ENCODE measurements at regions not wholly inside any gene's neighbourhood (a gene's known extent, or its start where the extent isn't known, plus 50 kb on each side); places are given as distances from the start of the nearest gene placed in this dataset.

DNA sequence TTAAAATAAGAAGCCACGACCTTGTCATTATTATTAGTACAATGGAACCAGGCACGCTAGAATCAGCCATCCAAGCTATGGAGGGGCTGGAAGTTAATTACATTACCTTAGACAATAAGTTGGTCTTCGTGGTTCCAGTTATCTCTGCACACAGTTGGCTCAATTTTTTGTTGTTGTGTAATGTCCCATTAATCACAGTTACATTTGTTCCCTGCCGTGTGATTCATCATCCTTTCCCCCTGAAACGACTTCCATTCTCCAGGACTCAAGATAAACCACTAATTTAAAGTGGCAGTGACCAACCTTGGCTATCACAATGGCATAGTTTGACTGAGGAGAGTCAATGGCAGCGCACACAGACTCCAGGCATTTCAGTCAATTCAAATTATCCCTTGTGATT is 905.0 kb downstream of the RAB28 start:
- no peak for DNase-seq (ENCODE audit: low read depth, low spot score)
- H3K4me3 ChIP-seq (ENCODE audit: control insufficient read depth in 2 of 3, extremely low read depth in 1 of 3, insufficient read depth in 2 of 3, low read depth in 1 of 3, low read length in 3 of 3), result no peak overlapping the region
- dilution Hi-C loops (cut with MboI; ENCODE audit: extremely low pct_ligation_motif_present, low sequenced_read_pairs), result no loop called here
- no peak overlapping the region for H3K4me2 ChIP-seq (ENCODE audit: control insufficient read depth, extremely low read depth, insufficient read depth, low read depth, low read length)
- no peaks in the 10 kb centered on the region for H3K9me1 ChIP-seq (ENCODE audit: control insufficient read depth, extremely low read depth, insufficient read depth, low read length)
- no peak overlapping the region for H3K9ac ChIP-seq (ENCODE audit: control insufficient read depth, extremely low read depth, insufficient read depth, low read length)
- no peaks in the 10 kb centered on the region for H3K27me3 ChIP-seq (ENCODE audit: control insufficient read depth, extremely low read depth, insufficient read depth, low read length)
- no peaks in the 10 kb centered on the region for H3K79me2 ChIP-seq (ENCODE audit: control insufficient read depth, insufficient read depth, low read length)
- FAIRE-seq, result no peak
- H3K4me1 ChIP-seq (ENCODE audit: control insufficient read depth, extremely low read depth, insufficient read depth, low read length), result no peaks in the 10 kb centered on the region
- TF ChIP-seq EZH2 (IDR thresholded peaks at IDR 0.05; ENCODE audit: low read length), result no peak
- TF ChIP-seq, protein P1, sequence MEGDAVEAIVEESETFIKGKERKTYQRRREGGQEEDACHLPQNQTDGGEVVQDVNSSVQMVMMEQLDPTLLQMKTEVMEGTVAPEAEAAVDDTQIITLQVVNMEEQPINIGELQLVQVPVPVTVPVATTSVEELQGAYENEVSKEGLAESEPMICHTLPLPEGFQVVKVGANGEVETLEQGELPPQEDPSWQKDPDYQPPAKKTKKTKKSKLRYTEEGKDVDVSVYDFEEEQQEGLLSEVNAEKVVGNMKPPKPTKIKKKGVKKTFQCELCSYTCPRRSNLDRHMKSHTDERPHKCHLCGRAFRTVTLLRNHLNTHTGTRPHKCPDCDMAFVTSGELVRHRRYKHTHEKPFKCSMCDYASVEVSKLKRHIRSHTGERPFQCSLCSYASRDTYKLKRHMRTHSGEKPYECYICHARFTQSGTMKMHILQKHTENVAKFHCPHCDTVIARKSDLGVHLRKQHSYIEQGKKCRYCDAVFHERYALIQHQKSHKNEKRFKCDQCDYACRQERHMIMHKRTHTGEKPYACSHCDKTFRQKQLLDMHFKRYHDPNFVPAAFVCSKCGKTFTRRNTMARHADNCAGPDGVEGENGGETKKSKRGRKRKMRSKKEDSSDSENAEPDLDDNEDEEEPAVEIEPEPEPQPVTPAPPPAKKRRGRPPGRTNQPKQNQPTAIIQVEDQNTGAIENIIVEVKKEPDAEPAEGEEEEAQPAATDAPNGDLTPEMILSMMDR (optimal IDR thresholded peaks at IDR 0.05 in 1 of 3, IDR thresholded peaks at IDR 0.05 in 1 of 3, conservative IDR thresholded peaks at IDR 0.05 in 1 of 3; ENCODE audit: extremely low read depth in 1 of 3, insufficient read depth in 2 of 3, low read length in 3 of 3), result no peak
- H2AFZ ChIP-seq (ENCODE audit: control insufficient read depth, low read length), result no peak overlapping the region
- H4K20me1 ChIP-seq (ENCODE audit: control insufficient read depth, extremely low read depth, insufficient read depth, low read length), result no peaks in the 10 kb centered on the region
- H3K9me3 ChIP-seq (ENCODE audit: control insufficient read depth, low read depth, low read length), result no peaks in the 10 kb centered on the region
- no peak overlapping the region for H3K27ac ChIP-seq (ENCODE audit: control insufficient read depth, insufficient read depth, low read length)
- no peaks in the 10 kb centered on the region for H3K36me3 ChIP-seq (ENCODE audit: control insufficient read depth in 2 of 2, extremely low read depth in 1 of 2, insufficient read depth in 2 of 2, low read length in 2 of 2)

DNA sequence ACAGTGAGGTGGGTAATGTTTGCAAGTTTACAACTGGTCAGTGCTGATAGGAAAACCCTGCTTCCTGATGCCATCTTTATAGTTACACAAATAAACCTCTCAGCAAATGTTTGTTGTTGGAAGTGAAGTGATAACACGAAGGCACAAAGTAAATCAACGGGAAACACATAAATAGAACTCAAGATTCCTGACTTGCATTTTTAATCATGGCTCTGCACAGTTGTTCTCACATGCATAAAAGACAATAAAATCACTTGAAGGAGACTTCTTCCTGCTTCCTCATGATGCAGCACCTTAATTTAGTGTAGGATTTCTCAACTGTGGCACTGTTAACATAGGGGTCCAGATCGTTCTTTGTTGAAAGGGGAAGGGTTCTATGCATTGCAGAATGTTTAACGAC is 907.7 kb downstream of the RAB28 start:
- H3K9ac ChIP-seq (ENCODE audit: control insufficient read depth, extremely low read depth, insufficient read depth, low read length), result no peak overlapping the region
- H3K4me1 ChIP-seq (ENCODE audit: control insufficient read depth, extremely low read depth, insufficient read depth, low read length), result no peaks in the 10 kb centered on the region
- no peak overlapping the region for H2AFZ ChIP-seq (ENCODE audit: control insufficient read depth, low read length)
- H3K27me3 ChIP-seq (ENCODE audit: control insufficient read depth, extremely low read depth, insufficient read depth, low read length), result no peaks in the 10 kb centered on the region
- H3K9me3 ChIP-seq (ENCODE audit: control insufficient read depth, low read depth, low read length), result no peaks in the 10 kb centered on the region
- no peaks in the 10 kb centered on the region for H4K20me1 ChIP-seq (ENCODE audit: control insufficient read depth, extremely low read depth, insufficient read depth, low read length)
- dilution Hi-C loops (cut with MboI; ENCODE audit: extremely low pct_ligation_motif_present, low sequenced_read_pairs), result no loop called here
- H3K4me3 ChIP-seq (ENCODE audit: control insufficient read depth in 2 of 3, extremely low read depth in 1 of 3, insufficient read depth in 2 of 3, low read depth in 1 of 3, low read length in 3 of 3), result no peak overlapping the region
- H3K9me1 ChIP-seq (ENCODE audit: control insufficient read depth, extremely low read depth, insufficient read depth, low read length), result no peaks in the 10 kb centered on the region
- H3K36me3 ChIP-seq (ENCODE audit: control insufficient read depth in 2 of 2, extremely low read depth in 1 of 2, insufficient read depth in 2 of 2, low read length in 2 of 2), result no peaks in the 10 kb centered on the region
- H3K27ac ChIP-seq (ENCODE audit: control insufficient read depth, insufficient read depth, low read length), result no peak overlapping the region
- TF ChIP-seq EZH2 (IDR thresholded peaks at IDR 0.05; ENCODE audit: low read length), result no peak
- TF ChIP-seq, protein P1 (optimal IDR thresholded peaks at IDR 0.05 in 1 of 3, IDR thresholded peaks at IDR 0.05 in 1 of 3, conservative IDR thresholded peaks at IDR 0.05 in 1 of 3; ENCODE audit: extremely low read depth in 1 of 3, insufficient read depth in 2 of 3, low read length in 3 of 3), result no peak
- H3K4me2 ChIP-seq (ENCODE audit: control insufficient read depth, extremely low read depth, insufficient read depth, low read depth, low read length), result no peak overlapping the region
- no peak for FAIRE-seq
- no peak for DNase-seq (ENCODE audit: low read depth, low spot score)
- no peaks in the 10 kb centered on the region for H3K79me2 ChIP-seq (ENCODE audit: control insufficient read depth, insufficient read depth, low read length)

All from keratinocyte (primary cell).